ENCODE measurements at regions not wholly inside any gene's neighbourhood (a gene's known extent, or its start where the extent isn't known, plus 50 kb on each side); places are given as distances from the start of the nearest gene placed in this dataset.
A peak's percentile ranks its signal among the peaks of the same experiment; 100 is the strongest.

- no peak for TF ChIP-seq CTCF (IDR thresholded peaks at IDR 0.05; ENCODE audit: borderline replicate concordance)
- Histone ChIP-seq H3K27me3 (ENCODE audit: low read depth) (no peaks in the 10 kb centered on the region), H3K36me3 (no peaks in the 10 kb centered on the region), H3K4me3 (no peak overlapping the region), H3K4me1 (peaks cover 27% of the 10 kb centered on the region), H3K27ac (replicated peaks) (no peak overlapping the region), H3K9me3 (replicated peaks) (no peaks in the 10 kb centered on the region)
- DNase-seq, result no peak
- intact Hi-C loops (cut with micrococcal nuclease), result no loop called here
These were observed 154.0 kb upstream of the PLN start for GRCh38 chr6:118394106-118394505.

GRCh38 chr6:118396969-118397368 is 151.1 kb upstream of the PLN start:
- Histone ChIP-seq H3K9me3 (replicated peaks) (no peaks in the 10 kb centered on the region), H3K4me3 (no peak overlapping the region), H3K27ac (replicated peaks) (peak overlapping the region; percentile 38), H3K27me3 (ENCODE audit: low read depth) (no peaks in the 10 kb centered on the region), H3K36me3 (no peaks in the 10 kb centered on the region), H3K4me1 (peaks cover 27% of the 10 kb centered on the region)
- no peak for DNase-seq
- intact Hi-C loops (cut with micrococcal nuclease), result no loop called here
- no peak for TF ChIP-seq CTCF (IDR thresholded peaks at IDR 0.05; ENCODE audit: borderline replicate concordance)

- Histone ChIP-seq H3K9me3 (replicated peaks) (no peaks in the 10 kb centered on the region), H3K36me3 (no peaks in the 10 kb centered on the region), H3K27me3 (ENCODE audit: low read depth) (no peaks in the 10 kb centered on the region), H3K4me1 (peaks cover 27% of the 10 kb centered on the region), H3K4me3 (no peak overlapping the region), H3K27ac (replicated peaks) (peak overlapping the region; percentile 38)
- no peak for TF ChIP-seq CTCF (IDR thresholded peaks at IDR 0.05; ENCODE audit: borderline replicate concordance)
- intact Hi-C loops (cut with micrococcal nuclease), result no loop called here
- DNase-seq, result no peak
These were observed 150.2 kb upstream of the PLN start for GRCh38 chr6:118397671-118398465.

- no peak for DNase-seq
- no peak overlapping the region for H3K4me3 ChIP-seq
- peaks cover 27% of the 10 kb centered on the region for H3K4me1 ChIP-seq
- intact Hi-C loops (cut with micrococcal nuclease), result no loop called here
- H3K27ac ChIP-seq (replicated peaks), result no peak overlapping the region
- no peaks in the 10 kb centered on the region for H3K36me3 ChIP-seq
- no peaks in the 10 kb centered on the region for H3K9me3 ChIP-seq (replicated peaks)
- TF ChIP-seq CTCF (IDR thresholded peaks at IDR 0.05; ENCODE audit: borderline replicate concordance), result no peak
- H3K27me3 ChIP-seq (ENCODE audit: low read depth), result no peaks in the 10 kb centered on the region
These were observed 148.0 kb upstream of the PLN start for GRCh38 chr6:118400098-118400497.

- Histone ChIP-seq H3K4me1 (peaks cover 26% of the 10 kb centered on the region), H3K36me3 (no peaks in the 10 kb centered on the region), H3K9me3 (replicated peaks) (no peaks in the 10 kb centered on the region), H3K4me3 (no peak overlapping the region), H3K27me3 (ENCODE audit: low read depth) (no peaks in the 10 kb centered on the region), H3K27ac (replicated peaks) (no peak overlapping the region)
- no peak for TF ChIP-seq CTCF (IDR thresholded peaks at IDR 0.05; ENCODE audit: borderline replicate concordance)
- intact Hi-C loops (cut with micrococcal nuclease), result no loop called here
- DNase-seq, result no peak
These were observed 147.5 kb upstream of the PLN start for GRCh38 chr6:118400582-118400981.

Data from left ventricle myocardium inferior (tissue), 1 donor.